Neural cell (in vitro differentiated cells): ENCODE measurements at regions not wholly inside any gene's neighbourhood (a gene's known extent, or its start where the extent isn't known, plus 50 kb on each side); places are given as distances from the start of the nearest gene placed in this dataset.

Experiments used
- EP300 ChIP-seq: fragments of 450-650 bp; conservative IDR thresholded peaks from 2 replicates; pipeline ENCODE4 v1.6.1; 2014; ENCODE audit warnings: antibody characterized with exemption, mild to moderate bottlenecking, moderate library complexity; ENCODE audit not compliant: poor library complexity, severe bottlenecking
- EZH2 ChIP-seq: fragments of 200-600, 300-800 bp; shearing (Covaris generic), sonication (generic); IDR thresholded peaks from 2 replicates; pipeline ENCODE4 v1.6.1; 2014; ENCODE audit warnings: antibody characterized with exemption, low read length, borderline replicate concordance, mild to moderate bottlenecking; ENCODE audit not compliant: insufficient read depth, poor library complexity, severe bottlenecking
- MXI1 ChIP-seq: fragments of 450-650 bp; conservative IDR thresholded peaks from 2 replicates; pipeline ENCODE4 v1.6.1; 2014; ENCODE audit warnings: antibody characterized with exemption, mild to moderate bottlenecking; ENCODE audit not compliant: poor library complexity, severe bottlenecking
- POLR2AphosphoS5 ChIP-seq: IDR thresholded peaks from 2 replicates; pipeline ENCODE4 v1.6.1; 2012
- RAD21 ChIP-seq: fragments of 450-650 bp; conservative IDR thresholded peaks from 2 replicates; pipeline ENCODE4 v1.6.1; 2014; ENCODE audit warnings: antibody characterized with exemption, mild to moderate bottlenecking, moderate library complexity
- TAF1 ChIP-seq: IDR thresholded peaks from 2 replicates; pipeline ENCODE4 v1.6.1; 2012; ENCODE audit warnings: low read depth
- TF ChIP-seq, protein P1 (sequence below): IDR thresholded peaks from 2 replicates; pipeline ENCODE4 v1.6.1; 2012; ENCODE audit warnings: borderline replicate concordance
- TF ChIP-seq, protein P2 (sequence below): fragments of 450-650 bp; IDR thresholded peaks from 2 replicates; pipeline ENCODE4 v1.5.1; 2014; ENCODE audit warnings: antibody characterized with exemption, mild to moderate bottlenecking, moderate library complexity; ENCODE audit not compliant: poor library complexity, severe bottlenecking

DNA sequence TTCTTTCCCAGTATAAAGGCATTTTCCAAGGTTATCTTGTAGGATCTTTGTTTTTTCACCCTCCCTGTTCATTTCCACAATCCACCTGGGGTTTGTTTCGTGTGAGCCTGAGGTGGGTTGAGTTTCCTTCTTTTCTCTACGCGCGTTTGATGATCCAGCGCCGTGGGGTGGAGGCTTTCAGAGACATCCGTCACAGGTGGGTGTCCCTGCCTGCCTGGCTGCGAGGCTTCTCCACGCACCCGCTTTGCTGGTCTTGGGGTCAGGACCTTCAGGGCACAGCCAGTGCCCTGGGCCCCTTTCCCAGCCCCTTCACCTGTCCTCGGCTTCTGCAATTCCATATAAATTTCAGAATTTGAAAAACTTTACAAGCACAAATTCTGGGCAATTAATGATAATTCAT, 109.0 kb upstream of the ALKAL2 start:
- TF ChIP-seq EZH2: no peak
- TF ChIP-seq, protein P1, sequence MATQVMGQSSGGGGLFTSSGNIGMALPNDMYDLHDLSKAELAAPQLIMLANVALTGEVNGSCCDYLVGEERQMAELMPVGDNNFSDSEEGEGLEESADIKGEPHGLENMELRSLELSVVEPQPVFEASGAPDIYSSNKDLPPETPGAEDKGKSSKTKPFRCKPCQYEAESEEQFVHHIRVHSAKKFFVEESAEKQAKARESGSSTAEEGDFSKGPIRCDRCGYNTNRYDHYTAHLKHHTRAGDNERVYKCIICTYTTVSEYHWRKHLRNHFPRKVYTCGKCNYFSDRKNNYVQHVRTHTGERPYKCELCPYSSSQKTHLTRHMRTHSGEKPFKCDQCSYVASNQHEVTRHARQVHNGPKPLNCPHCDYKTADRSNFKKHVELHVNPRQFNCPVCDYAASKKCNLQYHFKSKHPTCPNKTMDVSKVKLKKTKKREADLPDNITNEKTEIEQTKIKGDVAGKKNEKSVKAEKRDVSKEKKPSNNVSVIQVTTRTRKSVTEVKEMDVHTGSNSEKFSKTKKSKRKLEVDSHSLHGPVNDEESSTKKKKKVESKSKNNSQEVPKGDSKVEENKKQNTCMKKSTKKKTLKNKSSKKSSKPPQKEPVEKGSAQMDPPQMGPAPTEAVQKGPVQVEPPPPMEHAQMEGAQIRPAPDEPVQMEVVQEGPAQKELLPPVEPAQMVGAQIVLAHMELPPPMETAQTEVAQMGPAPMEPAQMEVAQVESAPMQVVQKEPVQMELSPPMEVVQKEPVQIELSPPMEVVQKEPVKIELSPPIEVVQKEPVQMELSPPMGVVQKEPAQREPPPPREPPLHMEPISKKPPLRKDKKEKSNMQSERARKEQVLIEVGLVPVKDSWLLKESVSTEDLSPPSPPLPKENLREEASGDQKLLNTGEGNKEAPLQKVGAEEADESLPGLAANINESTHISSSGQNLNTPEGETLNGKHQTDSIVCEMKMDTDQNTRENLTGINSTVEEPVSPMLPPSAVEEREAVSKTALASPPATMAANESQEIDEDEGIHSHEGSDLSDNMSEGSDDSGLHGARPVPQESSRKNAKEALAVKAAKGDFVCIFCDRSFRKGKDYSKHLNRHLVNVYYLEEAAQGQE: no peak
- TF ChIP-seq, protein P2, sequence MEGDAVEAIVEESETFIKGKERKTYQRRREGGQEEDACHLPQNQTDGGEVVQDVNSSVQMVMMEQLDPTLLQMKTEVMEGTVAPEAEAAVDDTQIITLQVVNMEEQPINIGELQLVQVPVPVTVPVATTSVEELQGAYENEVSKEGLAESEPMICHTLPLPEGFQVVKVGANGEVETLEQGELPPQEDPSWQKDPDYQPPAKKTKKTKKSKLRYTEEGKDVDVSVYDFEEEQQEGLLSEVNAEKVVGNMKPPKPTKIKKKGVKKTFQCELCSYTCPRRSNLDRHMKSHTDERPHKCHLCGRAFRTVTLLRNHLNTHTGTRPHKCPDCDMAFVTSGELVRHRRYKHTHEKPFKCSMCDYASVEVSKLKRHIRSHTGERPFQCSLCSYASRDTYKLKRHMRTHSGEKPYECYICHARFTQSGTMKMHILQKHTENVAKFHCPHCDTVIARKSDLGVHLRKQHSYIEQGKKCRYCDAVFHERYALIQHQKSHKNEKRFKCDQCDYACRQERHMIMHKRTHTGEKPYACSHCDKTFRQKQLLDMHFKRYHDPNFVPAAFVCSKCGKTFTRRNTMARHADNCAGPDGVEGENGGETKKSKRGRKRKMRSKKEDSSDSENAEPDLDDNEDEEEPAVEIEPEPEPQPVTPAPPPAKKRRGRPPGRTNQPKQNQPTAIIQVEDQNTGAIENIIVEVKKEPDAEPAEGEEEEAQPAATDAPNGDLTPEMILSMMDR: no peak
- TF ChIP-seq TAF1: no peak
- TF ChIP-seq POLR2AphosphoS5: no peak
- no peak for TF ChIP-seq RAD21
- no peak for TF ChIP-seq MXI1
- no peak for TF ChIP-seq EP300
